CD4-positive, alpha-beta T cell (primary cell): ENCODE measurements at regions not wholly inside any gene's neighbourhood (a gene's known extent, or its start where the extent isn't known, plus 50 kb on each side); places are given as distances from the start of the nearest gene placed in this dataset.
"Not testable (repeated sequence)": the region's sequence is repeated elsewhere in the genome, so short reads cannot be mapped to it uniquely, and the experiment has no call there.

Experiments used
- ATAC-seq: fragments of 200-7000 bp; cut with Tn5 transposase; one replicate; pipeline ENCODE4 v1.10.0; 2022; ENCODE audit warnings: mild to moderate bottlenecking; ENCODE audit not compliant: poor library complexity
- CTCF ChIA-PET: fragments of 350-600 bp; sonication (Branson Sonifier 250); formaldehyde crosslinking; loops from one replicate; lab custom pipeline; 2021; ENCODE audit warnings: antibody characterized with exemption, inconsistent platforms; lab: Charles Lee
- POLR2A ChIA-PET: fragments of 350-600 bp; sonication (Branson Sonifier 250); formaldehyde crosslinking; loops from one replicate; lab custom pipeline; 2021; ENCODE audit warnings: antibody characterized with exemption, inconsistent platforms; lab: Charles Lee
- DNase-seq, 14 experiments: peaks; one replicate each; pipeline ENCODE4 v3.0.0-alpha.2; 2013 to 2020; ENCODE audit warnings: mixed read lengths in 2 of 14
- H3K27ac ChIP-seq, 2 donors: one replicate each; pipeline versions ENCODE4 v1.5.1 to v1.7.0; 2013; ENCODE audit warnings: low read length in 2 of 2, low read depth in 1 of 2, mild to moderate bottlenecking in 1 of 2
- H3K27me3 ChIP-seq, 2 experiments: 1 replicate in 1 of 2; 2 replicates in 1 of 2; pipeline versions ENCODE4 v1.6.1 to v1.7.0; 2013; ENCODE audit warnings: low read length in 2 of 2, control low read depth in 1 of 2, mild to moderate bottlenecking in 1 of 2, moderate library complexity in 1 of 2; ENCODE audit not compliant: insufficient read depth in 2 of 2, control insufficient read depth in 1 of 2
- H3K36me3 ChIP-seq: one replicate; pipeline ENCODE4 v1.6.1; 2013; ENCODE audit warnings: low read length, control low read depth; ENCODE audit not compliant: insufficient read depth
- H3K4me1 ChIP-seq: one replicate; pipeline ENCODE4 v1.6.1; 2013; ENCODE audit warnings: low read length, control low read depth; ENCODE audit not compliant: insufficient read depth
- H3K4me3 ChIP-seq: one replicate; pipeline ENCODE4 v1.5.1; 2013; ENCODE audit warnings: mild to moderate bottlenecking, low read length, moderate library complexity
- H3K9me3 ChIP-seq, 2 experiments: 1 replicate in 1 of 2; 2 replicates in 1 of 2; pipeline versions ENCODE4 v1.6.1 to v1.7.0; 2013; ENCODE audit warnings: low read length in 2 of 2, mild to moderate bottlenecking in 2 of 2, control low read depth in 1 of 2, moderate library complexity in 1 of 2; ENCODE audit not compliant: control insufficient read depth in 1 of 2, insufficient read depth in 1 of 2
- H3K27ac Mint-ChIP-seq: one replicate; pipeline ENCODE4 v1.8.0; 2020; ENCODE audit warnings: mixed read lengths
- H3K27me3 Mint-ChIP-seq: one replicate; pipeline ENCODE4 v1.8.0; 2021; ENCODE audit warnings: mixed read lengths
- H3K36me3 Mint-ChIP-seq: one replicate; pipeline ENCODE4 v1.8.0; 2021; ENCODE audit warnings: low read depth, mixed read lengths
- H3K4me1 Mint-ChIP-seq: one replicate; pipeline ENCODE4 v1.8.0; 2021; ENCODE audit warnings: low read depth, mixed read lengths
- H3K4me3 Mint-ChIP-seq: one replicate; pipeline ENCODE4 v1.8.0; 2020; ENCODE audit warnings: mild to moderate bottlenecking, mixed read lengths
- H3K9me3 Mint-ChIP-seq: one replicate; pipeline ENCODE4 v1.8.0; 2020; ENCODE audit warnings: mixed read lengths
- intact Hi-C, 2 experiments: fragments of 100-400 bp; cut with DNase I in 1 of 2; cut with micrococcal nuclease in 1 of 2; formaldehyde crosslinking; loops; one replicate each; pipeline versions ENCODE4 v1.15.1 to v1.9.0; 2023 to 2025; cut with DNase I, micrococcal nuclease
- TF ChIP-seq, protein P1 (sequence below): fragments of 200-600 bp; IDR thresholded peaks from one replicate; pipeline ENCODE4 v1.8.0; 2022; ENCODE audit warnings: antibody characterized with exemption, mild to moderate bottlenecking

DNA sequence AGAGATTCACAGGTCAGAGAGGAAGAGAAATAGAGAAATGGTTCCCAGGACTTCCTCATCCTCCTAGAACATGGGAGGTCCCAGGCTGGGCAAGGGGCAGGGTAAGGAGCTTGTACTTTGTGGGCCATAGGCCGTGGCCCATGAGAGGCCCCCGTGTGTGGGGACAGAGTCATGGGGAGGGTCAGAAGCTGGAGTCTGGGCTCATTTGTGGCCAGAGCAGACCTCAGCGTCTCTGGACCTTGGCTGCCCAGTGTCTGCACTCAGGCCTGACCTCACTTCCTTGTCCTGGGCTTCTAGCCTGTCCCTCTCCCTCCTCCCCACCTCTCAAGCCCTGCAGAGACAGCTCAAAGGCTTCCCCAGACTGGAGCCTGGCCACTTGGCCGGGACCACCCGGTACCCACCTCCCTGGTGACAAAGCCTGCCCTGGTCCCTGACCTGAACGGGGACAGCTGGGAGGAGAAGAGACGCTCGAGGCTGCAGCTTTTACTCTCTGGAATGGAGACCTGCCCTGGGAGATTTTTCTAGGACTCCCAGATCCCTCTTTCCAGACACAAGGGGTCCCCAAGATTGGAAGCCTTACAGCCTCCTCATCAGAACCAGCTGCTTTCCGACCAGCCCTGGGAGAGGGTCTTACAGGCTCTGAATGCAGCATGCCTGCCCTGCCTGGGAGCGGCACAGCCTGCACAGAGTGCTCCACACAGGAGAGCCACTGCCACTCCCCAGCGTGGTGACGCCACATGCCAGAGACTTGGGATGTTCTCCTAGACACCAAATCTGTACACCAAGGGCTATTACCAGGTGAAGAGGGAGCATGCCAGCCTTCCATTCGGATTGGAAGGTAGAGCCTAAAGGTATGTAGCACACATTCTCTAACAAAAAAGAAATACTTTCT, 569.0 kb upstream of the B3GAT1 start:
- intact Hi-C loops: no loop called here
- Histone ChIP-seq H3K4me3 (no peak overlapping the region), H3K9me3 (no peaks in the 10 kb centered on the region), H3K36me3 (no peaks in the 10 kb centered on the region), H3K27me3 (peaks cover 2 to 5% of the 10 kb centered on the region in 2 experiments), H3K27ac (no peak overlapping the region), H3K4me1 (no peaks in the 10 kb centered on the region)
- ChIA-PET POLR2A (no interaction called here), CTCF (no interaction called here)
- H3K9me3 Mint-ChIP-seq: no peaks in the 10 kb centered on the region
- TF ChIP-seq, protein P1, sequence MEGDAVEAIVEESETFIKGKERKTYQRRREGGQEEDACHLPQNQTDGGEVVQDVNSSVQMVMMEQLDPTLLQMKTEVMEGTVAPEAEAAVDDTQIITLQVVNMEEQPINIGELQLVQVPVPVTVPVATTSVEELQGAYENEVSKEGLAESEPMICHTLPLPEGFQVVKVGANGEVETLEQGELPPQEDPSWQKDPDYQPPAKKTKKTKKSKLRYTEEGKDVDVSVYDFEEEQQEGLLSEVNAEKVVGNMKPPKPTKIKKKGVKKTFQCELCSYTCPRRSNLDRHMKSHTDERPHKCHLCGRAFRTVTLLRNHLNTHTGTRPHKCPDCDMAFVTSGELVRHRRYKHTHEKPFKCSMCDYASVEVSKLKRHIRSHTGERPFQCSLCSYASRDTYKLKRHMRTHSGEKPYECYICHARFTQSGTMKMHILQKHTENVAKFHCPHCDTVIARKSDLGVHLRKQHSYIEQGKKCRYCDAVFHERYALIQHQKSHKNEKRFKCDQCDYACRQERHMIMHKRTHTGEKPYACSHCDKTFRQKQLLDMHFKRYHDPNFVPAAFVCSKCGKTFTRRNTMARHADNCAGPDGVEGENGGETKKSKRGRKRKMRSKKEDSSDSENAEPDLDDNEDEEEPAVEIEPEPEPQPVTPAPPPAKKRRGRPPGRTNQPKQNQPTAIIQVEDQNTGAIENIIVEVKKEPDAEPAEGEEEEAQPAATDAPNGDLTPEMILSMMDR: no peak
- H3K36me3 Mint-ChIP-seq: no peaks in the 10 kb centered on the region
- H3K4me1 Mint-ChIP-seq: no peaks in the 10 kb centered on the region
- peaks cover 21% of the 10 kb centered on the region for H3K27me3 Mint-ChIP-seq
- no peak for ATAC-seq
- no peak overlapping the region for H3K4me3 Mint-ChIP-seq
- no peak overlapping the region for H3K27ac Mint-ChIP-seq
- DNase-seq: no peak

DNA sequence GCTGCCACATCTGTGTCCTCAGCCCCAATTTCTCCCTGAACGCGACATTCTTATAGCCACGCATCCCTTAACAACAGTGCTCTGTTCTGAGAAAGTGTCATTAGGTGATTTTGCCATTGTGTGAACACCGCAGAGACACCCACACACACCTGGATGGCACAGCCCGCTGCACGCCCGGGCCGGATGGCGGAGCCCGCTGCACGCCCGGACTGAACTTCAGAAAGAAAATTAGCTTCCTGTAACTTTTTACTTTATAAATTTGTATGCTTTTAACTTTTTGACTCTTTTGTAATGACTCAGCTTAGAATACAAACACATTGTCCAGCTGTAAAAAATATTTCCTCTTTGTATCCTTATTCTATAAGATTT, 567.0 kb upstream of the B3GAT1 start:
- H3K9me3 Mint-ChIP-seq, H3K4me3 ChIP-seq, H3K4me1 ChIP-seq, H3K4me1 Mint-ChIP-seq, CTCF ChIA-PET, H3K27me3 ChIP-seq, H3K27ac ChIP-seq, H3K27ac Mint-ChIP-seq, H3K36me3 ChIP-seq, POLR2A ChIA-PET, DNase-seq, H3K9me3 ChIP-seq, H3K36me3 Mint-ChIP-seq, ATAC-seq, H3K4me3 Mint-ChIP-seq, H3K27me3 Mint-ChIP-seq, intact Hi-C loops: not testable (repeated sequence)

DNA sequence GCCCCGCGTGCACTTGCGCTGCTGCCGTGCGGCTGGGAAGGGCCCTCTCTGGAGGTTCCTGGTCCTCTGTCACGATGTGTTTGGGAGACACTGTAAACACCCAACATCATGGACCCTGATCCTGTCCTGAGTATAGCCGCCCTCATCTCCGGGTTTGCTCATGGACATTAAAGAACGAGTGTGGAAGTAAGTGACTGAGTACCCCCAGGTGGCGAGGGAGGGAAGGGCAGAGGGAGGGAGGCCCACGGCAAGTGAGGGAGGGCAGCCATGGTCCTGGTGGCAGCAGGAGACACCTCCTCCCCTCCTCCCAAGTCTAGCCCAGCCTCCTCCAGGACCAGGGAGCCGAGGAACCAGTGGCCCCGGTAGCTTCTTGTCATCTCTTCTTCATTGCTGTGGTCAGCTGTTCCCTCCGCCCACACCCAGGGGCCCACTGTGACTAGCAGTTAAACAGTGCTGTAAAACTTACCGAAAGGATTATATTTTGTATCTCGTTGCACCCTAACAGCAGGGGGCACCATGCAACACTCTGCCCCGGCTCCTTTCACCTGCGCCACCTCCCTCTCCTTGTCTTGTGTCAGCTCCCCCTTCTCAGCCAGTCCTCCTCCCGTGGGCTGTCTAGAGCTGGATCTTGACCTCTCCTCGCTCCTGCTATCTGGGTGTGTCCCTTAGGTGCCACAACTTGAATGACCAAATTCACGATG, 566.5 kb upstream of the B3GAT1 start:
- intact Hi-C loops: no loop called here

More for the DNA sequence above, 566.5 kb upstream of the B3GAT1 start:
- H3K4me3 Mint-ChIP-seq: no peak overlapping the region
- CTCF ChIA-PET: no interaction called here
- no peaks in the 10 kb centered on the region for H3K9me3 Mint-ChIP-seq
- no peak overlapping the region for H3K27ac Mint-ChIP-seq
- TF ChIP-seq, protein P1: no peak
- no peaks in the 10 kb centered on the region for H3K9me3 ChIP-seq
- ATAC-seq (no peak), DNase-seq (no peak)
- H3K4me1 Mint-ChIP-seq: no peaks in the 10 kb centered on the region
- H3K36me3 ChIP-seq: no peaks in the 10 kb centered on the region
- H3K27ac ChIP-seq: no peak overlapping the region
- no peak overlapping the region for H3K4me3 ChIP-seq
- H3K36me3 Mint-ChIP-seq: no peaks in the 10 kb centered on the region
- H3K27me3 ChIP-seq: peaks cover 2 to 5% of the 10 kb centered on the region in 2 experiments
- POLR2A ChIA-PET: no interaction called here
- peaks cover 8% of the 10 kb centered on the region for H3K27me3 Mint-ChIP-seq
- no peaks in the 10 kb centered on the region for H3K4me1 ChIP-seq
